HG03280 (cell line): ENCODE measurements at regions not wholly inside any gene's neighbourhood (a gene's known extent, or its start where the extent isn't known, plus 50 kb on each side); places are given as distances from the start of the nearest gene placed in this dataset.

Source experiments
- ATAC-seq: cut with Tn5 transposase; IDR thresholded peaks from one replicate; pipeline ENCODE4 v1.9.1; 2021; ENCODE audit warnings: mild to moderate bottlenecking, moderate library complexity; ENCODE audit not compliant: unreplicated experiment

GRCh38 chr12:90428881-90429280 lies 526.1 kb downstream of the CCER1 start:
- no peak for ATAC-seq

GRCh38 chr12:90428465-90428864 lies 526.5 kb downstream of the CCER1 start:
- no peak for ATAC-seq

- no peak for ATAC-seq
Observed at GRCh38 chr12:90423965-90424364, 531.0 kb downstream of the CCER1 start.

GRCh38 chr12:90410962-90411361 lies 544.0 kb downstream of the CCER1 start:
- no peak for ATAC-seq

GRCh38 chr12:90407841-90408240 lies 547.1 kb downstream of the CCER1 start:
- ATAC-seq: no peak

GRCh38 chr12:90404071-90404470 lies 550.9 kb downstream of the CCER1 start:
- no peak for ATAC-seq

GRCh38 chr12:90401185-90401584 lies 553.8 kb downstream of the CCER1 start:
- ATAC-seq: no peak

GRCh38 chr12:90399357-90399756 lies 555.6 kb downstream of the CCER1 start:
- ATAC-seq: no peak

GRCh38 chr12:90398285-90398836 lies 556.6 kb downstream of the CCER1 start:
- ATAC-seq: no peak

- no peak for ATAC-seq
Observed at GRCh38 chr12:90396556-90396955, 558.4 kb downstream of the CCER1 start.

GRCh38 chr12:90393652-90394051 lies 561.3 kb downstream of the CCER1 start:
- ATAC-seq: no peak

GRCh38 chr12:90393089-90393488 lies 561.9 kb downstream of the CCER1 start:
- ATAC-seq: no peak

- no peak for ATAC-seq
Observed at GRCh38 chr12:90390947-90391346, 564.0 kb downstream of the CCER1 start.

- no peak for ATAC-seq
Observed at GRCh38 chr12:90368081-90368480, 586.9 kb downstream of the CCER1 start.

- no peak for ATAC-seq
Observed at GRCh38 chr12:90366286-90366685, 588.7 kb downstream of the CCER1 start.

- ATAC-seq: no peak
Observed at GRCh38 chr12:90360300-90360699, 594.7 kb downstream of the CCER1 start.

GRCh38 chr12:90355711-90356355 lies 599.1 kb downstream of the CCER1 start:
- no peak for ATAC-seq

GRCh38 chr12:90343966-90344365 lies 611.0 kb downstream of the CCER1 start:
- ATAC-seq: no peak

- no peak for ATAC-seq
Observed at GRCh38 chr12:90342081-90342480, 612.9 kb downstream of the CCER1 start.

- no peak for ATAC-seq
Observed at GRCh38 chr12:90339837-90340236, 615.1 kb downstream of the CCER1 start.

GRCh38 chr12:90338365-90338764 lies 616.6 kb downstream of the CCER1 start:
- ATAC-seq: no peak

GRCh38 chr12:90337018-90337417 lies 618.0 kb downstream of the CCER1 start:
- no peak for ATAC-seq

GRCh38 chr12:90335566-90335965 lies 619.4 kb downstream of the CCER1 start:
- no peak for ATAC-seq
